ENCODE measurements at regions not wholly inside any gene's neighbourhood (a gene's known extent, or its start where the extent isn't known, plus 50 kb on each side); places are given as distances from the start of the nearest gene placed in this dataset.

- H3K27me3 Mint-ChIP-seq = no peaks in the 10 kb centered on the region
- H3K27ac Mint-ChIP-seq = no peak overlapping the region
- no peak overlapping the region for H3K4me3 Mint-ChIP-seq
- H3K36me3 Mint-ChIP-seq (ENCODE audit: low read depth) = no peaks in the 10 kb centered on the region
- peaks cover 28% of the 10 kb centered on the region for H3K9me3 Mint-ChIP-seq
- H3K4me1 Mint-ChIP-seq (ENCODE audit: low read depth) = no peaks in the 10 kb centered on the region
- intact Hi-C loops (cut with micrococcal nuclease) = no loop called here
Observed at GRCh38 chr7:155913291-155913690, 101.0 kb upstream of the SHH start.

DNA sequence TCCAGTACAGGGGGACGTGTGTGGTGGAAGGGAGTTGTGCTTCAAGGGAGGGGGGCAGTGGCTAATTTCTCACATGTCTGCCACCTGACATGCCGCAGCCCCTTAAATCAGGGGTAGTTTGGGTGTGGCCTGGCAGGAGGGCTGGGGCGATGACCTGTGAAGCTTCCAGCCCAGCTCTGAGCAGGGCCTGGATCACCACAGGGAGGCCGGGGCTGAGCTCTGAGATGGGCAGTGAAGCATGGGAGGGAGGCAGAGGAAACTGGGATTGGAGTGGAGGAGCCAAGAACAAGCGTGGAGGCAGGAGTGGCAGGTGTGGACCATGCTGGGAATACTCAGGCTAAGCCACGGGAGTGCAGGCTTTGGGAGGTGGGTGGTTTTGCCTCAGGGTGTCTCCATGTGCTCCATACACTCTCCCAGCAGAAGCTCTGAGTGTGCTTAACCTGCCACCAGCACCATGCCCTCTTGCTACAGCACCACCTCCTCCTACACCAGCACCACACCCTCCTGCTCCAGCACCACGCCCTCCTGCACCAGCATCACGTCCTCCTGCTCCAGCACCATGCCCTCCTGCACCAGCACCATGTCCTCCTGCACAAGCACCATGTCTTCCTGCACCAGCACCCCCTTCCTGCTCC, 99.3 kb upstream of the SHH start:
- H3K27ac Mint-ChIP-seq = no peak overlapping the region
- intact Hi-C loops (cut with micrococcal nuclease) = no loop called here
- no peaks in the 10 kb centered on the region for H3K36me3 Mint-ChIP-seq (ENCODE audit: low read depth)
- no peaks in the 10 kb centered on the region for H3K4me1 Mint-ChIP-seq (ENCODE audit: low read depth)
- H3K4me3 Mint-ChIP-seq = no peak overlapping the region
- peaks cover 35% of the 10 kb centered on the region for H3K9me3 Mint-ChIP-seq
- no peaks in the 10 kb centered on the region for H3K27me3 Mint-ChIP-seq

DNA sequence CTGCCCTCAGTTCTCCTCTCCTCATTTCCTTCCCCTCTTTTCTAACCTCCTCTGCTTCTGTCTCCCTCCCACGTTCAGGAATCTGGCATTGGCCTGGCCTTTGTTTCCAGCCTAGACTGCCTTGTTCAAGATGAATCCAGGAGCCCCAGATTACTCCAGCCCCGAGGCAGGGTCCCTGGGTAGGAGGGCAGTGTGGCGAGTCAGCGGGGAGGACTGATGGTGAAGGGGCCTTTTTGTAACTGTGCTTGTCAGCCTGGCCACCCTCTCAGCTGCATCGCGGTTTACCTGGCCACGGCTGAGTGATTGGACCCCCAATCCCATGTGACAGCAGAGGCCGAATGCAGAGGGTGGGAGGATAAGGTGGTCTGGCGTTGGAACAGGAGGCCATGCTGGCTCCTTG, 96.1 kb upstream of the SHH start:
- intact Hi-C loops (cut with micrococcal nuclease) = no loop called here
- no peak overlapping the region for H3K27ac Mint-ChIP-seq
- no peak overlapping the region for H3K4me3 Mint-ChIP-seq
- no peaks in the 10 kb centered on the region for H3K27me3 Mint-ChIP-seq
- peaks cover 66% of the 10 kb centered on the region for H3K9me3 Mint-ChIP-seq
- H3K4me1 Mint-ChIP-seq (ENCODE audit: low read depth) = no peaks in the 10 kb centered on the region
- H3K36me3 Mint-ChIP-seq (ENCODE audit: low read depth) = no peaks in the 10 kb centered on the region

- intact Hi-C loops (cut with micrococcal nuclease) = no loop called here
- H3K4me3 Mint-ChIP-seq = no peak overlapping the region
- H3K36me3 Mint-ChIP-seq (ENCODE audit: low read depth) = no peaks in the 10 kb centered on the region
- no peaks in the 10 kb centered on the region for H3K4me1 Mint-ChIP-seq (ENCODE audit: low read depth)
- H3K27me3 Mint-ChIP-seq = no peaks in the 10 kb centered on the region
- H3K9me3 Mint-ChIP-seq = peaks cover 73% of the 10 kb centered on the region
- no peak overlapping the region for H3K27ac Mint-ChIP-seq
Observed at GRCh38 chr7:155907450-155908200, 95.4 kb upstream of the SHH start.

DNA sequence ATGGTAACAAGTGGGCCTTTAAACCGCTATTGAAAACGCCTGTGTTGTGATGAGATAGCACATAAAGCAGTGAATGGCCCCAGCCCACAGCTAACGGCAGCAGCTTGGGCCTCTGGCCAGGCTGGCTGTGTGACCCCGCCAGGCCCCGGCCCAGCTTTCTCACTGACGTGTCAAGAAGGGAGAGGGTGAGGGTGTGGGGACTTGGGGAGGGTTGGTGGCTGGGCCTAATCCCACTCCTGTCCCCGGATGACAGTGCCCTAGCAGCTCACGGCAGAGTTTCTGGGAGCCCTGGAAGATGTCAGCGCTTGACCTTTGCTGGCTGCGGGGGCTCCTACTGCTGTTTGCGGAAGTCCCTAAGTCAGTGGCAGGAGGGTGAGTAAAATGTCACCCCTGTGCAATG, 88.9 kb upstream of the SHH start:
- Mint-ChIP-seq H3K27ac (no peak overlapping the region), H3K27me3 (no peaks in the 10 kb centered on the region), H3K36me3 (ENCODE audit: low read depth) (no peaks in the 10 kb centered on the region), H3K4me1 (ENCODE audit: low read depth) (no peaks in the 10 kb centered on the region), H3K9me3 (peaks cover 37% of the 10 kb centered on the region), H3K4me3 (no peak overlapping the region)
- intact Hi-C loops (cut with micrococcal nuclease) = no loop called here

DNA sequence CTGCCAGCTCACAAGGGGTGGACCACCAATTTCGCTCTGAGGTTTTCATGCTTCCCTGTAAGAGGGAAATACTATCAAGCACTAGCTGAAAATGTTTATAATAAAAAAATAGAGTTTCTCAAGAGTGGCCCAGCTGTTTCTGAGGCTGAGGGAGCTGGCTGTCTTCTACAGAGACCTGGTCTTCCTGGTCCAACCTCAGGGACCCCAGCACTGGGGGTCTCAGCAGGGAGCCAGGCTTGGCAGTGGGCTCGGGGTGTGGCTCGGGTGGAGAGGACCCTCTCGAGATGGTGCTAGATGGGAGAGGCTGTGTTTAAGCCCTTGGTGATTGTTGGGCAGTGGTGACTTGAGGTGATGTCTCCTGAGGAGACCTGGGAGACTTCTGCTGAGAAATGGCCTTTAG, 87.3 kb upstream of the SHH start:
- intact Hi-C loops (cut with micrococcal nuclease) = no loop called here
- no peaks in the 10 kb centered on the region for H3K36me3 Mint-ChIP-seq (ENCODE audit: low read depth)
- H3K9me3 Mint-ChIP-seq = peaks cover 22% of the 10 kb centered on the region
- H3K4me3 Mint-ChIP-seq = no peak overlapping the region
- no peak overlapping the region for H3K27ac Mint-ChIP-seq
- no peaks in the 10 kb centered on the region for H3K4me1 Mint-ChIP-seq (ENCODE audit: low read depth)
- H3K27me3 Mint-ChIP-seq = no peaks in the 10 kb centered on the region

- Mint-ChIP-seq H3K27ac (no peak overlapping the region), H3K4me1 (ENCODE audit: low read depth) (no peaks in the 10 kb centered on the region), H3K9me3 (peaks cover 5% of the 10 kb centered on the region), H3K27me3 (no peaks in the 10 kb centered on the region), H3K4me3 (no peak overlapping the region), H3K36me3 (ENCODE audit: low read depth) (no peaks in the 10 kb centered on the region)
- intact Hi-C loops (cut with micrococcal nuclease) = no loop called here
Observed at GRCh38 chr7:155897758-155898386, 85.6 kb upstream of the SHH start.

GRCh38 chr7:155896531-155897263, 84.4 kb upstream of the SHH start:
- Mint-ChIP-seq H3K27me3 (no peaks in the 10 kb centered on the region), H3K27ac (no peak overlapping the region), H3K4me3 (no peak overlapping the region), H3K36me3 (ENCODE audit: low read depth) (no peaks in the 10 kb centered on the region), H3K9me3 (peaks cover 4% of the 10 kb centered on the region), H3K4me1 (ENCODE audit: low read depth) (no peaks in the 10 kb centered on the region)
- intact Hi-C loops (cut with micrococcal nuclease) = no loop called here

DNA sequence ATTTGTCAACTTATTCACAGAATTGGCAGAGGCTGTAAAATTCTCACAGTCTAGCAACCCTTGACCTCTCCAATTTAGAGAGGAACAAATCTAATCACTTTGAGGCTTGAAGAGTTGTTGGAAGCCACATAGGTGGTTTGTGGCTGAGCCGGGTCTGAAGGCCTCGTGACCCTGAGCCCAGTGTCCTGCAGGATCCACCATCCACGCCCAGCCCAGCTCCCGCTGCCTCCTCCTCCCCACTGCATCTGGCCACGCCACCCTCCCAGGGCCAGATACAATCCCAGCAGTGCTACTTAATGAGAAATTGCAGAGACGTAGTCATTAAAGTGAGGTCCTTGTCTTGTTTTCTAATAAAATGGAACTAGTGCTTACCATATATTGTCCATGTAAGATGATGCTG, 81.4 kb upstream of the SHH start:
- Mint-ChIP-seq H3K27me3 (no peaks in the 10 kb centered on the region), H3K9me3 (peaks cover 18% of the 10 kb centered on the region), H3K36me3 (ENCODE audit: low read depth) (no peaks in the 10 kb centered on the region), H3K4me3 (no peak overlapping the region), H3K4me1 (ENCODE audit: low read depth) (no peaks in the 10 kb centered on the region), H3K27ac (no peak overlapping the region)
- intact Hi-C loops (cut with micrococcal nuclease) = no loop called here

- Mint-ChIP-seq H3K4me1 (ENCODE audit: low read depth) (no peaks in the 10 kb centered on the region), H3K9me3 (peaks cover 18% of the 10 kb centered on the region), H3K27ac (no peak overlapping the region), H3K36me3 (ENCODE audit: low read depth) (no peaks in the 10 kb centered on the region), H3K4me3 (no peak overlapping the region), H3K27me3 (no peaks in the 10 kb centered on the region)
- intact Hi-C loops (cut with micrococcal nuclease) = no loop called here
Observed at GRCh38 chr7:155893176-155893575, 80.9 kb upstream of the SHH start.

DNA sequence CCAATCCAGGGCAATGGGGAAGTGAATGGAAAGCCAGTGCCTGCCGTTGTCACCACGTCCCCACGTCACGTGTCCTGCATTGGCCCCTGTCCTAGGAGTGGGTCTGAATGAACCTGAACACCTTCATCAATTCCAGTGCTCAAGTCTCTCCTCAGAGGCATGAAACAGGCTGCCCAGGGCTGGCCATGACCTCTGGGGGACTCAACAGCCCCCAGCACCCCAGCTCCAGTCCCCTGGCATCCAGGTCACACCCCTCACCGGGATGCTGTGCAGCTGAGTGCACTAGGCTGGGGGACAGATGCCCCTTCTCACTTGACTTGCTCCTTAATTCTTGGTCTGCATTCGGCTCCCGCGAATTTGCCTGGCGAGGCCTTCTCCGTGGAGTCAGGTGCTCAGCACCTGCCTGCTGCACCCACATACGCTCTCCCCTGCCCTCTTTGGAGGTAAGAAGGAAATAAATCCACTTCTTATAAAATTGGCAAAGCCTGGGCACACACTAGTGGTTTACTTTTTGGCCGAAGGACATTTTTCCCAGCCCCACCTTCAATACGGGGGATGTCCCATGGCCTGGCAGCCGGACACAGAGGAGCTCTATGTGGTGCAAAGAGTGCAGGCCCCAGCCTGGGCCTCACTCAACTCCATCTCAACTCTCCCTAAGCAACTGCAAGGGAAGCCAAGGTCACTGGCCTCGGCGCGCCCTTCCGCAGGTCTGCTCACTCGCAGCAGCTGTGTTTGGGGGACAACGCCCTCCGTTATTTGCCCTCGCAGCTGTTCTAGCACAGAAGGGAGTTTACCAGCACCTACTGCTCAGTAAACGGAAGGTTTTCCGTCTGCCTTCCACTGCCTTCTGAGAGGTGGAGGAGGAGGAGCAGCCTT, 77.6 kb upstream of the SHH start:
- Mint-ChIP-seq H3K27ac (no peak overlapping the region), H3K9me3 (peaks cover 18% of the 10 kb centered on the region), H3K36me3 (ENCODE audit: low read depth) (no peaks in the 10 kb centered on the region), H3K4me3 (no peak overlapping the region), H3K4me1 (ENCODE audit: low read depth) (no peaks in the 10 kb centered on the region), H3K27me3 (no peaks in the 10 kb centered on the region)
- intact Hi-C loops (cut with micrococcal nuclease) = no loop called here

GRCh38 chr7:155887174-155887525, 74.9 kb upstream of the SHH start:
- Mint-ChIP-seq H3K27me3 (no peaks in the 10 kb centered on the region), H3K4me1 (ENCODE audit: low read depth) (no peaks in the 10 kb centered on the region), H3K36me3 (ENCODE audit: low read depth) (no peaks in the 10 kb centered on the region), H3K9me3 (peaks cover 18% of the 10 kb centered on the region), H3K27ac (no peak overlapping the region), H3K4me3 (no peak overlapping the region)
- intact Hi-C loops (cut with micrococcal nuclease) = no loop called here

- Mint-ChIP-seq H3K36me3 (ENCODE audit: low read depth) (no peaks in the 10 kb centered on the region), H3K27me3 (no peaks in the 10 kb centered on the region), H3K4me3 (no peak overlapping the region), H3K9me3 (peaks cover 13% of the 10 kb centered on the region), H3K4me1 (ENCODE audit: low read depth) (no peaks in the 10 kb centered on the region), H3K27ac (no peak overlapping the region)
- intact Hi-C loops (cut with micrococcal nuclease) = no loop called here
Observed at GRCh38 chr7:155886391-155887173, 74.3 kb upstream of the SHH start.

Measured in dendritic cell treated with granulocyte-macrophage colony-stimulating factor and Interleukin-4, amounts not matched to agents 40 ng/mL and 50 ng/mL, for 4 days (primary cell).